ENCODE measurements at regions not wholly inside any gene's neighbourhood (a gene's known extent, or its start where the extent isn't known, plus 50 kb on each side); places are given as distances from the start of the nearest gene placed in this dataset.
"Not testable (repeated sequence)": the region's sequence is repeated elsewhere in the genome, so short reads cannot be mapped to it uniquely, and the experiment has no call there.

DNA sequence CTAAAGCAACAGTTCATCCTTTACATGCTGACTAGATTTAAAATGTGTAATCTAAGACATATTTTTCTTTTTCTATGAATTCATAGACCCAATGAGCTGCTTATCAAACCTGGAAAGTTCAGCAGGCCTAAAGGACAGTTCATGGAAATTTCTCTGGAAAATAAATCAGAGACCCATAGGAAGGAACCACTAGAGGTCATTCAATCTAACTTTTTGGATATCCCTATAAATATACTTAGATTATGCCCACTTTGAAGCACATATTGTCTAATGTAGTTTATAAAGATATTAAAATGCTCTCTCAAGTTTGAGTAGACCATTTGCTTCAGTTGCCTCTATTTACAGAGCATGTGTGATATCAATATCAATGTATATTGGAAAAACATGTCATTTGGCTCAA, 473.0 kb downstream of the FAT4 start:
- Histone ChIP-seq H3K4me1 (no peaks in the 10 kb centered on the region), H3K9me3 (no peaks in the 10 kb centered on the region), H3K27ac (no peak overlapping the region), H3K4me3 (no peak overlapping the region), H3K36me3 (no peaks in the 10 kb centered on the region), H3K27me3 (no peaks in the 10 kb centered on the region)
- TF ChIP-seq, protein P1, sequence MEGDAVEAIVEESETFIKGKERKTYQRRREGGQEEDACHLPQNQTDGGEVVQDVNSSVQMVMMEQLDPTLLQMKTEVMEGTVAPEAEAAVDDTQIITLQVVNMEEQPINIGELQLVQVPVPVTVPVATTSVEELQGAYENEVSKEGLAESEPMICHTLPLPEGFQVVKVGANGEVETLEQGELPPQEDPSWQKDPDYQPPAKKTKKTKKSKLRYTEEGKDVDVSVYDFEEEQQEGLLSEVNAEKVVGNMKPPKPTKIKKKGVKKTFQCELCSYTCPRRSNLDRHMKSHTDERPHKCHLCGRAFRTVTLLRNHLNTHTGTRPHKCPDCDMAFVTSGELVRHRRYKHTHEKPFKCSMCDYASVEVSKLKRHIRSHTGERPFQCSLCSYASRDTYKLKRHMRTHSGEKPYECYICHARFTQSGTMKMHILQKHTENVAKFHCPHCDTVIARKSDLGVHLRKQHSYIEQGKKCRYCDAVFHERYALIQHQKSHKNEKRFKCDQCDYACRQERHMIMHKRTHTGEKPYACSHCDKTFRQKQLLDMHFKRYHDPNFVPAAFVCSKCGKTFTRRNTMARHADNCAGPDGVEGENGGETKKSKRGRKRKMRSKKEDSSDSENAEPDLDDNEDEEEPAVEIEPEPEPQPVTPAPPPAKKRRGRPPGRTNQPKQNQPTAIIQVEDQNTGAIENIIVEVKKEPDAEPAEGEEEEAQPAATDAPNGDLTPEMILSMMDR (IDR thresholded peaks at IDR 0.05) = no peak
- TF ChIP-seq EP300 (IDR thresholded peaks at IDR 0.05) (no peak), POLR2A (IDR thresholded peaks at IDR 0.05) (no peak), POLR2AphosphoS5 (IDR thresholded peaks at IDR 0.05) (no peak)
- ATAC-seq = no peak

DNA sequence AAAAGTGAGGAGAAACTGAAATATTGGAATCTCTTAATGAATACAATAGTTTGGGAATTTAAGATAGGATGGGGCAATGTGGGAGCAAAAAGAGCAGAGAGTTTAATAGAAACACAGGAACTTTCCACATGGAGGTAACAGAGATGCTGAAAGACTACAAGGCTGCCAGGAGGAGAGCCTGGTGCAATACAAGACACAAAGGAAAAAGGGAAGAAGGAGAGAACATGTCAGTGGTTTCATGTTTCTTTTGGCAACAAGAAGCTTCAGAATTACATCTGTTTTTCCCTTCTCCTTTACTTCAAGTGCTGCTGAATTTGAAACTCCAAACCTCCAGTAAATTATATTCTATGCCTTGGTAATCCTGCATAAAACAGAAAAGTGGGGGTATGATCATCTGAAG, 474.3 kb downstream of the FAT4 start:
- Histone ChIP-seq H3K27ac (no peak overlapping the region), H3K27me3 (no peaks in the 10 kb centered on the region), H3K9me3 (no peaks in the 10 kb centered on the region), H3K4me3 (no peak overlapping the region), H3K4me1 (no peaks in the 10 kb centered on the region), H3K36me3 (no peaks in the 10 kb centered on the region)
- no peak for ATAC-seq
- no peak for TF ChIP-seq POLR2A (IDR thresholded peaks at IDR 0.05)
- TF ChIP-seq POLR2AphosphoS5 (IDR thresholded peaks at IDR 0.05) = no peak
- TF ChIP-seq, protein P1 (IDR thresholded peaks at IDR 0.05) = no peak
- no peak for TF ChIP-seq EP300 (IDR thresholded peaks at IDR 0.05)

DNA sequence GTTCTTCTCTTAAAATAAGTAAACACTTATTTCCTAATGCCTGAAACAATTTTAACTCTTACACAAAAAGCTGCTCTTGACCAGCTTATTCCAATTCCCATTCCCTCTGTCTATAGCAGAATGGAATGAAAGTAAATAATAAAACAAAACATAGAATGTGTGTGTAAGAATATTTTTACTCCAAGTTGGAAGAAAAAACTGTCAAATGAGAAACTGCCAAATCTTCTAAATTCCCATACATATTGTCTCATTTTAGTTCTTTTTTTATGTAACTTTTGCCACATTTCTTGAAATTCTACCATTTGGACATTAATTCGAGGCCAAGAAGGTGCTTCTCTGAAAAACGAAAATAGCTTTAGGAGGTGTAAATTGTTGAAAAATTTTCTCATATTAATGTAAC, 477.1 kb downstream of the FAT4 start:
- no peak overlapping the region for H3K4me3 ChIP-seq
- H3K27me3 ChIP-seq = no peaks in the 10 kb centered on the region
- H3K27ac ChIP-seq = no peak overlapping the region
- no peak for TF ChIP-seq EP300 (IDR thresholded peaks at IDR 0.05)
- TF ChIP-seq, protein P1 (IDR thresholded peaks at IDR 0.05) = no peak
- TF ChIP-seq POLR2A (IDR thresholded peaks at IDR 0.05) = no peak
- TF ChIP-seq POLR2AphosphoS5 (IDR thresholded peaks at IDR 0.05) = no peak
- no peaks in the 10 kb centered on the region for H3K4me1 ChIP-seq
- H3K9me3 ChIP-seq = no peaks in the 10 kb centered on the region
- whole genome bisulfite sequencing, 2 donors (ENCODE audit: low coverage in 1 of 2) = 93 to 95% methylated on average over 2 of the region's 2 CpGs
- no peak for ATAC-seq
- H3K36me3 ChIP-seq = no peaks in the 10 kb centered on the region

DNA sequence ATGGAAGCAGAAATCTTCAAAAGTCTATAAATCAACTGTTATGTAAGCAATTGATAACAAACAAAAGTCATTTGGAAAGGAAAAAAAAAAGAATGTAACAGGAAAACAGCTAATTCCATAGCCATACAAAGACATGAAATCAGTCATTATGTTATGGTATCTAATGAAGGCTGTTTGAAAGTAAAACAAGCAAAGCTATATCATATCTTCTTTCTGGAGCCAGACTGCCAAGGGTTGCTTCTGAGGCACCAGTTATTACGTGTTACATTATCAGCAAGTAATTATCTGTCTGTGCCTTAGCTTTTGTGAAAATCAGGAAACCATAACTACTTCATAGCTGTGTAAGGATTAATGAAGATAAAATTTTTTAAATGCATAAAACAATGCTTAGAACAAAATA, 480.2 kb downstream of the FAT4 start:
- no peak overlapping the region for H3K27ac ChIP-seq
- WGBS, 2 donors (ENCODE audit: low coverage in 1 of 2) = 79 to 86% methylated on average over 1 of the region's 1 CpG
- H3K4me3 ChIP-seq = no peak overlapping the region
- H3K9me3 ChIP-seq = no peaks in the 10 kb centered on the region
- TF ChIP-seq, protein P1 (IDR thresholded peaks at IDR 0.05) = no peak
- no peak for TF ChIP-seq POLR2A (IDR thresholded peaks at IDR 0.05)
- no peak for TF ChIP-seq EP300 (IDR thresholded peaks at IDR 0.05)
- no peak for TF ChIP-seq POLR2AphosphoS5 (IDR thresholded peaks at IDR 0.05)
- no peak for ATAC-seq
- no peaks in the 10 kb centered on the region for H3K36me3 ChIP-seq
- H3K4me1 ChIP-seq = no peaks in the 10 kb centered on the region
- no peaks in the 10 kb centered on the region for H3K27me3 ChIP-seq

DNA sequence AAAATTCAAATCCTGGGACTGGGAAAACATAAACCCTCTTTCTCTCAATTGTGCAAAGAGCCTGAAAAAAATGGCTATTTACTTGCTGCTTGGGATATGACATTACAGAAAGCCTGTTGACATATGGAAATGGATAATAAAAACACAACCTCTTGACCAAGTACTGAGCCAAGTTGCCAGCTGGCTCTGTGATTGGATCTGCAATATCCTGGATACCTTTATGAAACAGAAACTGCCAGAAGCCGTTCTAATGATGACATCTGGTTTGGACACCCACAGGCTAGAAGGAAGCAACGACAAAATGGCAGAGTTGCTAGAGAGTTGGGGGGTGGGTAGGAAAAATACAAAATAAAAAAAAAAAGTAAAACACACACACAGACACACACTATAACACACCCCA, 481.4 kb downstream of the FAT4 start:
- WGBS, 2 donors (ENCODE audit: low coverage in 1 of 2) = 70 to 75% methylated on average over 2 of the region's 2 CpGs
- Histone ChIP-seq H3K27me3 (no peaks in the 10 kb centered on the region), H3K9me3 (no peaks in the 10 kb centered on the region), H3K27ac (no peak overlapping the region), H3K4me1 (no peaks in the 10 kb centered on the region), H3K4me3 (no peak overlapping the region), H3K36me3 (no peaks in the 10 kb centered on the region)
- no peak for ATAC-seq
- TF ChIP-seq POLR2AphosphoS5 (IDR thresholded peaks at IDR 0.05) = no peak
- TF ChIP-seq, protein P1 (IDR thresholded peaks at IDR 0.05) = no peak
- TF ChIP-seq POLR2A (IDR thresholded peaks at IDR 0.05) = no peak
- TF ChIP-seq EP300 (IDR thresholded peaks at IDR 0.05) = no peak

DNA sequence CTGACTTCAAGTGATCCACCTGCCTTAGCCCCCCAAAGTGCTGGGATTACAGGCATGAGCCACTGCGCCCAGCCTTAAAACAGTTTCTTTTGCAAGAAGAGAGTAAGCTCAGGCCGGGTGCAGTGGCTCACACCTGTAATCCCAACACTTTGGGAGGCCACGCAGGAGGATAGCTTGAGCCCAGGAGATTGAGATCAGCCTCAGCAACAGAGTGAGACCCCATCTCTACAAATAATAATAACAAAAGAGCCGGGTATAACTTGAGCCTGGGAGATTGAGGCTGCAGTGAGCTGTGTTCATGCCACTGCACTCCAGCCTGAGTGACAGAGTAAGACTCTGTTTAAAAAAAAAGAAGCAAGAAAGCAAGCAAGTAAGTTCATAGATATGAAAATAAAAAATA, 482.9 kb downstream of the FAT4 start:
- ATAC-seq, H3K36me3 ChIP-seq: not testable (repeated sequence)
- WGBS, 2 donors (ENCODE audit: low coverage in 1 of 2) = 40 to 53% methylated on average over 1 of the region's 4 CpGs

More for the DNA sequence above, 482.9 kb downstream of the FAT4 start:
- H3K4me1 ChIP-seq, H3K4me3 ChIP-seq, H3K27ac ChIP-seq, H3K9me3 ChIP-seq, H3K27me3 ChIP-seq: not testable (repeated sequence)
